DLD1 (cell line): ENCODE measurements at regions not wholly inside any gene's neighbourhood (a gene's known extent, or its start where the extent isn't known, plus 50 kb on each side); places are given as distances from the start of the nearest gene placed in this dataset.
"Not testable (repeated sequence)": the region's sequence is repeated elsewhere in the genome, so short reads cannot be mapped to it uniquely, and the experiment has no call there.

Experiments used
- in situ Hi-C: cut with HindIII; loops from 2 replicates; pipeline ENCODE4 v1.10.0; 2017; ENCODE audit warnings: low sequenced_read_pairs

DNA sequence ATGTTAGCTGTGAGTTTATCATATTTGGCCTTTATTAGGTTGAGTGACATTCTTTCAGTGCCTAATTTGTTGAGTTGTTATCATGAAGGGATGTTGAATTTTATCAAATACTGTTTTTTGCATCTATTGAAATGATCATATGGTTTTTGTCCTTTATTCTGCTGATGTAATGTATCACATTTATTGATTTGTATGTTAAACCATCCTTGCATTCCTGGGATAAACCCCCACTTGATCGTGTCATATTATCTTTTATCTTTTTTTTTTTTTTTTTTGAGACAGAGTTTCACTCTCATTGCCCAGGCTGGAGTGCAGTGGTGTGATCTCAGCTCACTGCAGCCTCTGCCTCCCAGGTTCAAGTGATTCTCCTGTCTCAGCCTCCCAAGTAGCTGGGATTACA lies 51.9 kb upstream of the MFGE8 start:
- in situ Hi-C loops: not testable (repeated sequence)

DNA sequence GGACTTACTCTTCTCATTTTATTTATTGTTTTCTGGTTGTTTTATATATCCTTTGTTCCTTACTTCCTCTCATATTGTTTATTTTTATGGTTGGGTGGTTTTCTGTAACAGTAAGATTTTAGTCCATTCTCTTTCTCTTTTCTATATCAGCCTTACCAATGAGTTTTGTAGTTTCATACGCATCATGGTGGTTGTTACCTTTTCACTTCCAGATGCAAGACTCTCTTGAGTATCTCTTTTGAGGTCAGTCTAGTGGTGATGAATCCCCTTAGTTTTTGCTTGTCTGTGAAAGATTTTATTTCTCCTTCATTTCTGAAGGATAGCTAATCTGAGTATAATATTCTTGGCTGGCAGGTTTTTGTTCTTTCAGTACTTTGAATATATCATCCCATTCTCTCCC lies 57.1 kb upstream of the MFGE8 start:
- in situ Hi-C loops: no loop called here

DNA sequence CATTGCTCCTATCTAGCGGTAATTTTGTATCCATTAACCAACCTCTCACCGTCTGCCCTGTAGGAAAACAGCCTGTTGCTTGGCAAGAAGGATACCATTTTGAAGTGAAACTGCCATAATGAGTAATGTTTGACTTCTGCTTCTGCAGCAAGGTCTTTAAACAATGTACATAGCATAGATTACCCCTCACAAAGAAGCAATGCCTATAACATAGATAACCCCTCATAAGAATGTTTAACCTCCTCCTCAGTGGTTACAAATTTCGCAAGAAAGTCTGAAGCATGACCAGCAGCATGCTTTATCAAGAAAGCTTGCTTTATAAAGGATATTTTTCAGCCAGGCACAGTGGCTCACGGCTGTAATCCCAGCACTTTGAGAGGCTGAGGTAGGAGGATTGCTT lies 61.2 kb upstream of the MFGE8 start:
- in situ Hi-C loops: no loop called here

DNA sequence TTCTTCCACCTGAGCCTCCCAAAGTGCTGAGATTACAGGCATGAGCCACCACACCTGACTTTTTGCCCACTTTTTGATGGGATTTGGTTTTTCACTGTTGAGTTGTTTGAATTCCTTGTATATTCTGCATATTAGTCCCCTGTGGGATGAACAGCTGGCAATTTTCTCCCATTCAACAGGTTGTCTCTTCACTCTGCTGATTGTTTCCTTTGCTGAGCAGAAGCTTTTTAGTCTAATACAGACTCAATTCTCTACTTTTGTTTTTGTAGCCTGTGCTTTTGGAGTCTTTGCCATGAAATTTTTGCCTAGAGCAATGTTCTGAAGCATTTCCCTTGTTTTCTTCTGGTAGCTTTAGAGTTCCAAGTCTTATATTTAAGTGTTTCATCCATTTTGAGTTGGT lies 62.7 kb upstream of the MFGE8 start:
- in situ Hi-C loops: no loop called here

DNA sequence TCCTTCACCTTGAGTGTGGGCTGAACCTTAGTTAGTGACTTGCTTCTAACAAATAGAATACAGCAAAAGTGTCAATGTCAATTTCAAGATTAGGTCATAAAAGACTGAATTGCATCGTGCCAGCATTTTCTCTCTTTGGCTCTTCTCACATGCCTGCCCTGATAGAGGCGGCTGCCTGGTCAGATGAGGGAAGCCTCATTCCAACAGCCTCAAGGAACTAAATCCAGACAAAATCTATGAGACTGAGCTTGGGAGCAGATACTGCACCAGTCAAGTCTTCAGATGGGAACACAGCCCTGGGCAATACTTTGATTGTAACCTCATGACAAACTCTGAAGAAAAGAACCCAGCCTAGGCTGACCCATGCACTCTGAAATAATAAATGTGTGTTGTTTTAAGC lies 63.5 kb upstream of the MFGE8 start:
- in situ Hi-C loops: no loop called here

DNA sequence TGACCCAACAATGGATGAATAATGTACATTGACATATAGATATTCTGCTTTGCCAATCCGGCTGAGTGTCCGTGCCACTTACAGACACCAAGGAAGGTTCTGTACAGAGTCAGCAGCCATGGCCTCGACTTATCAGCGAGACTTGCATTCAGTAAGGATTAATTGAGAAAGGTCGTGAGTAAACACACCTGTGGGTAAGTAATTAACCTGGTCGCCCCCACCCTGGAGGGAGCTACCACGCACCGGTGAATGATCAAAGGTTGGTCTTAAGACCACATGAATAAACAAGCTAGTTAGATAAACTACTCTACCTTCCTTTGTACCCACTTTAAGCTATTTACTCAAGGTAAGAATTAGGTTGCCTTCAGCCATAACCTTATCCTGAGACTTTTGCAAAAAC lies 66.5 kb upstream of the MFGE8 start:
- in situ Hi-C loops: no loop called here

DNA sequence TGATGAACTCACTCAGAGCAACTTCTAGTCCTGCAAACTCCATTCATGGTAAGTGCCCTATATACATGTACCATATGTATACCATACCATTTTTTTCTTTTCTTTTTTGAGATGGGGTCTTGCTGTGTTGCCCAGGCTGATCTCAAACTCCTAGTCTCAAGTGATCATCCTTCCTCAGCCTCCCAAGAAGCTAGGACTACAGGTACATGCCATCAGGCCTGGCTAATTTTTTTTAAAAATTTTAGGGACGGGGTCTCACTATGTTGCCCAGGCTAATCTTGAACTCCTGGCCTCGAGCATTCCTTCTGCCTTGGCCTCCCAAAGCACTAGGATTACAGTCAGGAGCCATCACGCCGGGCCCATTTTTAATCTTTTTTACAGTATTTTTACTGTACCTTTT lies 67.3 kb upstream of the MFGE8 start:
- in situ Hi-C loops: no loop called here

DNA sequence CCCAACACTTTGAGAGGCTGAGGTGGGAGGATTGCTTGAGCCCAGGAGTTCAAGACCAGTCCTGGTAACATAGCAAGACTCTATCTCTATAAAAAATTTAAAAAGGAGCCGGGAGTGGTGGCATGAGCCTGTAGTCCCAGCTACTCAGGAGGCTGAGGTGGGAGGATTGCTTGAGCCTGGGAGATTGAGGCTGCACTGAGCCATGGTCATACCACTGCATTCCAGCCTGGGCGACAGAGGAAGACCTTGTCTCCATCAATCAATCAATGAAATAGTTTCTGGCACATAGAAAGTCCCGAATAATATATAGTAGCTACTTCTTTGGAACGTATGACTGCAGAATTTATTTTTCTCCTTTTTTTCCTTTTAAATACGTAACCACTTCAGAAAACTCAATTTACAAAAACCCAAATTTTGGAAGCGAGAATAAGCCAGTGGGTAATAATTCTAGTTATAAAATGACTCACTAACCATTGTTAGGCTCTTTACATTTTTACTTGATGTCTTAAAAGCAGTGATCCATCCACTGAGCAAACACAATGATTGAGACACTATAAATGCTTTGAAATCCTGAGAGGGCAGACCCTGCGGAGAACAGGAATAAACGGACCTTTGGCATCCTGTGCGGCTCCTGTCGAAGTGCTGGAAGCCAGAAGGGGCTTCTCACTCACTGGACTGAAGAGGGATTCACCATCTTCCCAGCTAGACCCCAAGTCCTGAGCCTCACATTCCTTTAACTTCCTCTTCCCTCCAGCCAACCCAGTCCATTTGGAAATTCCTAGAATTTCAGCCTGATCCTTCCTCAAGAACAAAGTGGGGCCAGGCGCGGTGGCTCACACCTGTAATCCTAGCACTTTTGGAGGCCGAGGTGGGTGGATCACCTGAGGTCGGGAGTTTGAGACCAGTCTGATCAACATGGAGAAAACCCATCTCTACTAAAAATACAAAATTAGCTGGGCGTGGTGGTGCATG lies 68.4 kb upstream of the MFGE8 start:
- in situ Hi-C loops: no loop called here

DNA sequence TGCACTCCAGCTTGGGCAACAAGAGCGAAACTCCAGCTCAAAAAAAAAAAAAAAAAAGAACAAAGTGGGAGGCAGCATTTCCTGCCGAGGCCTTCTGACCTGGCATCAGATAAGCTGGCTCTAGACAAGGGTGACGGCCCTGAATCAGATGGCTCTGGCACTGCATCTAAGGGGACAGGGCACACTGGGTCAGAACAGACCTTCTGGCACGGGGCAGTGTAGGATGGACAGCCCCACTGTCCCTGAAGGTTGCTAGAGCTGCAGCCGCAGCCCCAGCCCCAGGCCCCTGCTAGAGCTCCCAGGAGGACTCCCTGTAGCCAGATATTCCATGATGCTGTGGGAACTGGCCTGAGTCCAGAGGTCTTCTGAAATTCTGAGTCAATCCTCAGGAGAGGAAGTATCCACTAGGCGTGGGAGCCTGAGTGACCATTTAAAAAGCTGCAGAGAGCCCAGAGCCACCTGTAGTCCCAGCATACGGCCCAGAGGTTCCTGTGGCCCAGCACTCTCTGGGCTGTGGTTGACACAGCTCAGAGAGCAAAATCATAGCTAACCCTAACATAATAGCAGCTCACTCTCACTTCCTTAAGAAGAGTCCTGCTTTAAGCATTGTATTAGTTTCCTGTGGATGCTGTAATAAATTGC lies 69.2 kb upstream of the MFGE8 start:
- in situ Hi-C loops: no loop called here

DNA sequence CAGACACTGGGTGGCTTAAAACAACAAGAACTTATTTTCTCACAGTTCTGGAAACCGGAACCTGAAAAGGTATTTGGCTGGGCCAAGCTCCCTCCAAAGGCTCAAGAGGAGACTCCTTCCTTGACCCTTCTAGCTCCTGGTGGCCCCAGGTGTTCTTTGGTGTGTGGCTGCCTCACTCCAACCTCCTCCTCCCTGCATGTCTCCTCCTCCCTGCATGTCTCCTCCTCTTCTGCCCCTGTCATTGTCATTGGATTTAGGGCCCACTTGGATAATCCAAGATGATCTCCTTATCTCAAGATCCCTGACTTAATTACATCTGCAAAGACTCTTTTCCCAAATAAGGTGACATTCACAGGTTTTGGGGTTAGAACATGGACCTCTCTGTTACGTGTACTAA lies 69.8 kb upstream of the MFGE8 start:
- in situ Hi-C loops: no loop called here

DNA sequence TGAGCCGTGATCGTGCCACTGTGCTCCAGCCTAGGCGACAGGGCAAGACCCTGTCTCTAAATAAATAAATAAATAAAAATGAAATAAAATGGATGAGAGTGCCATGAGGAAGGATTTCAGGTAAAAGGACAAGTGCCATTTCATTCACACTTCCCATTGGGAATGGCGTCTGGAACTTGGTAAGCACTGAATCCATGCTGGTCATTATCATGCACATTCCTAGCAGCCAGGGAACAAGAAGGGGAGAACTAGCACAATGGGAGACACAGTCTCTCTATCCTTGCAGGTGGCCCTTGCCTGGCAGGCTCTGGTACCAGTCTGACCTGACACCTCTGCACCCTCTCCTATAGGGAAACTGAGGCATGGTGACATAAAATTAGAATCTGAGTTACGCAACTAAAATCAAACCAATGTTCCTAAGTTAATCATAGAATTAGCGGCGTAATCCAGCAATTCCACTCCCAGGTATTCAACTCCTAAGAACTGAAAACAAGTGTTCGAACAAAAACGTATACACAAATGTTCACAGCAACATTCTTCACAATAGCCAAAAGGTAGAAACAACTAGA lies 70.8 kb upstream of the MFGE8 start:
- in situ Hi-C loops: no loop called here

DNA sequence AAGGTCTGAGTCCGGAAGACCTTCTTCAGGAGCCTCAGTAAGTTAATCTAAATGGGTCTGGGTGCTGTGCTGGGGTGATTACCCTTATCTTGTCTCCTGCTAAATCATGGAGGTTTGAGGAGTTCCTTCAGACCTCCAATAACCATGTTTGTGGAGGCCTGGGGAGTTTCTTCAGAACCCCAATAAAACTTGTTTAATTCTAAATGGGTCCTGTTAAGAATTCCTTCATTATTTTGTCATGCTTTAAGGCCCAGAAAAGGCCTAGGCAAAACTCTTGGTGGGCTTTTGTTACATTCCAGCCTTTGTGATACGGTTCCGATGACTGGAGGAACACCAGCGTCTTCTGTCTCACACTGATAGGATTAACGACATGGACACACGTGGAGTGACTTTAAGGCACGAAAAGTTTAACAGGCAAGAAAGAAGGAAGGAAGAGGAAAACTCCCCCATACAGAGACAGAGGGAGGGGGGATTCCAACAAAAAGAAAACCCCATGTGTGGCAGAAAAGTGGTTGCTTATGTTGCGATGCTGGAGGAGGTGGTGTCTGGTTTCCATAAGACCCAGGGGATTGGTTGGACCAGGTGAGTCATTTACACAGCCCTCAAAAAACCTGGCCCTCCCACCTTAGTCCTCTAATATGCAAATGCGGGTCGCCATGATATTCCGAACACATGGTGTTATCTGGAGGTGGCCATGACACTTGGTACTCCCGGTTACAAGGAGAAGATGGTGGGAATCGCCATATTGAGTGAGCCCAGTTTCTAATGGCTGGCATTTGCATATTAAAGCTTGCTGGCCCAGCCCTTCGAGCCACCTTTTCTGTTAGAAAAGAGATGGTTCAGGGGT lies 72.6 kb upstream of the MFGE8 start:
- in situ Hi-C loops: no loop called here

DNA sequence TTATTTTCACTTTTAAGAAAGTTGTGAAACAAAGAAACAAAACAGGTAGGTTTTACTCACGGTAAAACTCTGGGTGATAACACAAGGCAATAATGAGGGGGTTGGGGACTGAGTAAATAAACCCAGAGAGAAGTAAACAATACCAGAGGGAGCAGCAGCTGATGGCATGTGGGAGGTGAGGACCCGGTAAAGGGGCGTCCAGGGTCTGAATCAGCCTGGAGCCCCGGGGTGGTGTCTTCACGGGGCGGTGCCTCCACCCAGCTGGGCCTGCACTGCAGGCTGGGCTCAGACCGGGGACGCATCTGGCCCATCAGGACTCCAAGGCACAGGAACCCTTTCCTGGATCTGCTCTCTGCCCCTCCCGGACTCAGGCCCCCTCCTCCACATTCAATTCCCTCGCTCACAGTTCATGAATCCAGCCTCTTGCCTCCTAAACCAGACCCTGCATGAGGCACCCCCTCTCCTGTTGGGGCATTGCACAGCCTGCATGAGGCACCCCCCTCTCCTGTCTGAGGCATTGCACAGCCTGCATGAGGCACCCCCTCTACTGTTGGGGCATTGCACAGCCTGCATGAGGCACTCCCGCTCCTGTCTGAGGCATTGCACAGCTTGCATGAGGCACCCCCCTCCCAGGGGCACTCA lies 73.9 kb upstream of the MFGE8 start:
- in situ Hi-C loops: no loop called here

DNA sequence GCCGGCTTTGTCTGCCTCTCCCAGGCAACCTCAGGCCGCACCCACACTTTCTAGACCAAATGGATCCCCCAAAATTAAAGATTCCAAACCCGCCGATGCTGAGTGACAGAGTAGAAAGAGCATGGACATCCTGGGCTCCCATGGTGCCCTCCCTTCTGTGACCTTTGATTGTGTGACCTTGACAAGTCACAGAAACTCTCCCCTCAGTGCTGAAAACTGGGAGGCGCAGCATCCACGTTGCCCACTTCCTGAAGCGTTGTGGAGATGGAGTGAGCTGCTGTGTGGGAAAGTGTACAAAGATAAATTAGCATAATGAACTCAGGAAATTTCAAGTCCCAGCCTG lies 74.4 kb upstream of the MFGE8 start:
- in situ Hi-C loops: no loop called here

DNA sequence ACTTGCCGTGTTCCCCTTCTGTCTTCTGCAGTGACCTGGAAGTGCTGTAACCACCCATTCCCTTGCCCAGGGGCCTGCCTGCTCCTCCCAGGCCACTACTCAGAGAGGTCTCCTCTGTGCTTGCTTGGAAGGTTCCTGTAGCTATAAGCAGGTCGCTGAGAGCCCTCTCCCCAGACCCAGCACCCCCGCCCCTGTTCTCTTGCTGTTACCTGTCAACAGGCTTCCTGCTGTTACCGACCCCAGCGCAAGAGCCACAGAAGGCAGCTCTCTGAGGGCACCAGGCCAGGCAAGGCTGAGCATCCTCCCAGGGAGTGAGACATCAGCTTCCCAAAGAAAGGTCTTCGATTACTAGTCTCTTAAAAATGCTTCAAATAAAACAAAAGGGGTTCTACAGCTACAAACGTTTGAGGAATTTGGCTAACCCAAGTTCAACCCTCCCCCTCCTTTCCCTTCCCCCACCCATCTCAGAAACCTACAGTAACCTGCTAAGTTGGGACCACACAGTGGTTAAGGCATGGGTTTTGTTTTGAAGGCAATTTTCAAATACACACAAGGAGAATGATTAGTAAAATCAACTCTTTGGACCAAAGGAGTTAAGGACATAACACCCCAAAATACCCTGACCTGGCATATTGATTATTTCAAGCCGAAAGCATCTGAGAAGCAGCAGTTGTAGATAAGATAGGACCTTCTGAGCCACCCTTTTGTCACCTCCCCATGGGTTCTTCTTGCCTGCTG lies 74.9 kb upstream of the MFGE8 start:
- in situ Hi-C loops: no loop called here

DNA sequence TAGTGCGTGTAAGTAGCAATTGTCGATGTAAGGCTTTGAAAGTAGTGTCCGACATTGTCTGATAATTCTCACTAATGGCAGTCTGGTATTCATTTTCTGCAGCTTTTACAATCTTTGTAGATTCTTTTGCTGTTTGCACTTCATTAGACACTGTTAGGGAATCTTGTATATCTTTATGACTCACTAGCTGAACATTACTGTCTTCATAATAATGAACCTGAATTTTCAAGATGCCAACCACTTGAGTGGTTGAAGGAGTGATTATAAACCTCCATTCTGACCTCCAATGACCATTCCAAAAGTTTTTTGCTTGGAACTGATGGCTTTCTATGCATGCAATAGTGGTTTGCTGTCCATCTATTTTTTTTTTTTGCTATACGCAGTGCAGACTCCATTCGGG lies 76.4 kb upstream of the MFGE8 start:
- in situ Hi-C loops: no loop called here

DNA sequence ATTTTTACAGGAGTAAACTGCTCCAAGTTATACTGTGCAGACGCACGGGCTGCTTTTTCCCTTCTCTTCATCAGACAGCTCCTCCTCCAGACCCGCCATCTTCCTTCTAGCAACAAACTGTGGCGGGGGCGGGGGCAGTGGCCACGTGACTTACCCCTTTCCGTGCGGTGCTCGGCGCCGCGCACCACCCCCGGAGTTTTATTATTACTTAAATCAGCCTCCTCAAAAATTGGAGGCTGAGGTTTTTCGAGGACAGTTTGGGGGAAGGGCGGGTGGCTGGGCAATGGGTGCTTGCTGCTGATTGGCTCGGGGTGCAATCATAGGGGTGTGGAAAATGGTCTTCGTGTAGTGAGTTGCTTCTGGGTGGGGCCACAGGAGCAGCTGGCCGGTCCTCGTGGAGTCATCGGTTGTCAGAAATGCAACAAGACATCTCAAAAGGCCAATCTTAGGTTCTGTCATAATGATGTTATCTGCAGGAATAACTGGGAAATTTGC lies 77.1 kb upstream of the MFGE8 start:
- in situ Hi-C loops: no loop called here

DNA sequence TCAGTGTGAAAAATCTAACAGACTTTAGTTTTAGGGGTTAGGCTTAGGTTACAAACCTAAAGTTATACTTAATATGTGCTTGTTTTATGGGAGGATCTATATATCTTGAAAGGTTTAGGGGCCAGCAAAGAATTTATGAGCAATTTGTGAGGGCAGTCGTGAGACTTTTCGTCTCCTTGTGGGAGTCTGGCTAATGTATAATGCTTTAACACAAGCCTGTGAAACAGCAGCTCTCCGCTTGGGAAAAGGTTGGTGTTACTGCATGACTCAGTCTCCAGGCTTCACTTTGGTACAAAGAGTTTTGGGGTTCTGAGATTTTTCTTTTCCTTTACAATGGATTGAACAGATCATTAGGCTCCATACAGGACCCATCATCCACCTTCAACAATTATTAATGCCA lies 79.0 kb upstream of the MFGE8 start:
- in situ Hi-C loops: no loop called here

DNA sequence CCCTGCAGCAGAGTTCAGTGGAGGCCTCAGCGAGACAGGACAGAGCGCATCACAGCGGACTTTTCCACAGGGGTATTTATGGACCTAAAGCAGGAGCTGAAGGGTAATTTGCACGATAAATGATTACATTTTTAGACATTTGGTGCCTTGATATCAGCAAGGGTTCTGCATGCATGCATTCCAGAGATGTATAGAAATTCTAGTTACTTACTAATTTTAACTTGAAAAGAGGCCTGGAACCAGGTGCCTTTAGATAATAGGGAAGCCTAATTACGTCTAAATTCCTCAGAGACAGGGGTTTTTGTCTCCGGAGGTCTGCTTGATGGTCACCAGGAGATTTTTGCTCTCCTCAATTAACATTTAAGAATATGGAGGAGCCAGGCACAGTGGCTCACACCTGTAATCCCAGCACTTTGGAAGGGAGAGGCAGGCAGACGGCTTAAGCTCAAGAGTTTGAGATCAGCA lies 79.8 kb upstream of the MFGE8 start:
- in situ Hi-C loops: no loop called here

DNA sequence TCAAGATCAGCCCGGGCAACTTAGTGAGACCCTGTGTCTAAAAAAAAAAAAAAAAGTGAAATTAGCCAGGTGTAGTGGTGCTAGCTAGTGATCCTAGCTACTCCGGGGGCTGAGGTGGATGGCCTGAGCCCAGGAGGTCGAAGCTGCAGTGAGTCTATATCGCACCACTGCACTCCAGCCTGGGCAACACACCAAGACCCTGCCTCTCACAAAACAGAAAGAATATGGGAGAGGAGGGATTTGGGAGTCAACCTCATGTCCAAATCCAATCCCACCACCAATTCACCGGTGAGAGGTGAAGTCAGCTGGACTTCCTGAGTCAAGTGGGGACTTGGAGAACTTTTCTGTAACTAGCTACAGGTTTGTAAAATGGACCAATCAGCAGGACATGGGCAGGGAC lies 80.5 kb upstream of the MFGE8 start:
- in situ Hi-C loops: no loop called here
